Thyroid gland (tissue), 4 donors: ENCODE measurements at regions not wholly inside any gene's neighbourhood (a gene's known extent, or its start where the extent isn't known, plus 50 kb on each side); places are given as distances from the start of the nearest gene placed in this dataset.

Source experiments
- DNase-seq, 2 donors: peaks; one replicate each; pipeline ENCODE4 v3.0.0-alpha.2; 2019
- H3K27ac ChIP-seq, 3 donors: fragments of 200-600 bp; sonication (generic); 1 replicate in 2 of 3; 2 replicates in 1 of 3; pipeline ENCODE4 v1.5.1; 2016 to 2019; ENCODE audit warnings: mild to moderate bottlenecking in 1 of 3, moderate library complexity in 1 of 3
- H3K27me3 ChIP-seq: fragments of 200-600 bp; sonication (generic); one replicate; pipeline ENCODE4 v1.5.1; 2019
- H3K36me3 ChIP-seq, 2 donors: fragments of 200-600 bp; sonication (generic); one replicate each; pipeline ENCODE4 v1.5.1; 2016 to 2019
- H3K4me1 ChIP-seq, 2 donors: fragments of 200-600 bp; sonication (generic); one replicate each; pipeline ENCODE4 v1.5.1; 2017 to 2019
- H3K4me3 ChIP-seq, 3 donors: fragments of 200-600 bp; sonication (generic); replicated peaks in 1 of 3; 1 replicate in 2 of 3; 2 replicates in 1 of 3; pipeline ENCODE4 v1.5.1; 2016; ENCODE audit warnings: mild to moderate bottlenecking in 1 of 3
- H3K9me3 ChIP-seq: fragments of 200-600 bp; sonication (generic); one replicate; pipeline ENCODE4 v1.5.1; 2017
- CTCF ChIP-seq, 6 experiments: fragments of 200-600 bp in 3 of 6; fragments of 450-650 bp in 3 of 6; sonication (generic) in 3 of 6; IDR thresholded peaks; one replicate each; pipeline ENCODE4 v1.5.1; 2016 to 2019; ENCODE audit warnings: antibody characterized with exemption in 6 of 6, mild to moderate bottlenecking in 2 of 6, inconsistent platforms in 1 of 6, moderate library complexity in 1 of 6
- POLR2A ChIP-seq, 2 donors: fragments of 450-650 bp; IDR thresholded peaks; one replicate each; pipeline ENCODE4 v1.6.1; 2017; ENCODE audit warnings: antibody characterized with exemption in 2 of 2, mild to moderate bottlenecking in 2 of 2, moderate library complexity in 1 of 2
- WGBS, 2 donors: methylation state at CpG; one replicate each; pipeline ENCODE4 v1.1.5; 2017; 5-methylcytosine and 5-hydroxymethylcytosine counted together
- intact Hi-C: fragments of 100-400 bp; cut with DNase I; formaldehyde crosslinking; loops from one replicate; pipeline ENCODE4 v1.15.1; 2023

- Histone ChIP-seq H3K27me3 (no peaks in the 10 kb centered on the region), H3K27ac (no peak overlapping the region), H3K36me3 (no peaks in the 10 kb centered on the region), H3K9me3 (no peaks in the 10 kb centered on the region), H3K4me1 (no peaks in the 10 kb centered on the region), H3K4me3 (no peak overlapping the region)
- TF ChIP-seq POLR2A (IDR thresholded peaks at IDR 0.05) (no peak), CTCF (IDR thresholded peaks at IDR 0.05) (peak in 2 of 6 experiments; percentile 15 to 39)
- whole genome bisulfite sequencing, 2 donors = 4% methylated on average over 52 of the region's 70 CpGs; no CpG with 5 or more reads in 1 of the 2 donors
- intact Hi-C loops = no loop called here
- DNase-seq = peak; percentile 24 to 32
Observed at GRCh38 chr9:34809504-34810186, 99.7 kb upstream of the CCL21 start.

DNA sequence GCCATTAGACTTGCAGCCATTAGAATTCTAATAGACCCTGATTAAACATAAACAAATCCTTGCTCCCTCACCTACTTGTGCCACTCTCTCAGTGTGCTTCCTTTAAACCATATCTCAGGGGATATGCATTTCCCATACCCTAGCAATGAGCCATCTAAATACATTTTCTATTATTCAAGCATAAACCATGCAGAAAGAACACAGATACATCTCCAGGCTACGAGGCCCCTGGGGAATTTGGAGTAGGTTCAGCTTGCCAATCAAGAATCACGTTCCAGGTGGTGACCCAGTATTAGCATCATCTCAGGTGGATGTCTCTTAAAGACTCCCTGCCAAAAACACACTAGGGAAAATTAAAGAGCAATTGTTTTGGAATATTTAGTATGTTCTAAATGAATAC is 93.0 kb upstream of the CCL21 start:
- intact Hi-C loops = no loop called here
- TF ChIP-seq POLR2A (IDR thresholded peaks at IDR 0.05) (no peak), CTCF (IDR thresholded peaks at IDR 0.05) (no peak)
- H3K36me3 ChIP-seq = no peaks in the 10 kb centered on the region
- 54 to 56% methylated on average over 2 of the region's 2 CpGs for whole genome bisulfite sequencing, 2 donors
- H3K27me3 ChIP-seq = no peaks in the 10 kb centered on the region
- H3K4me1 ChIP-seq = no peaks in the 10 kb centered on the region
- H3K27ac ChIP-seq = no peak overlapping the region
- H3K4me3 ChIP-seq = no peak overlapping the region
- no peaks in the 10 kb centered on the region for H3K9me3 ChIP-seq
- DNase-seq = no peak

- WGBS, 2 donors = 78 to 79% methylated on average over 12 to 14 of the region's 14 CpGs
- H3K27ac ChIP-seq = no peak overlapping the region
- H3K9me3 ChIP-seq = no peaks in the 10 kb centered on the region
- DNase-seq = no peak
- TF ChIP-seq CTCF (IDR thresholded peaks at IDR 0.05) = no peak
- TF ChIP-seq POLR2A (IDR thresholded peaks at IDR 0.05) = no peak
- H3K36me3 ChIP-seq = no peaks in the 10 kb centered on the region
- intact Hi-C loops = no loop called here
- no peaks in the 10 kb centered on the region for H3K4me1 ChIP-seq
- no peaks in the 10 kb centered on the region for H3K27me3 ChIP-seq
- no peak overlapping the region for H3K4me3 ChIP-seq
Observed at GRCh38 chr9:34797367-34797766, 87.4 kb upstream of the CCL21 start.

- no peaks in the 10 kb centered on the region for H3K27me3 ChIP-seq
- H3K9me3 ChIP-seq = no peaks in the 10 kb centered on the region
- H3K4me1 ChIP-seq = no peaks in the 10 kb centered on the region
- intact Hi-C loops = no loop called here
- H3K27ac ChIP-seq = no peak overlapping the region
- no peak for DNase-seq
- TF ChIP-seq POLR2A (IDR thresholded peaks at IDR 0.05) = no peak
- no peak for TF ChIP-seq CTCF (IDR thresholded peaks at IDR 0.05)
- no peak overlapping the region for H3K4me3 ChIP-seq
- WGBS, 2 donors = 22 to 25% methylated on average over 7 of the region's 7 CpGs
- no peaks in the 10 kb centered on the region for H3K36me3 ChIP-seq
Observed at GRCh38 chr9:34796924-34797323, 87.0 kb upstream of the CCL21 start.

GRCh38 chr9:34793428-34793827 is 83.5 kb upstream of the CCL21 start:
- intact Hi-C loops = no loop called here
- no peak overlapping the region for H3K4me3 ChIP-seq
- no peaks in the 10 kb centered on the region for H3K27me3 ChIP-seq

More at GRCh38 chr9:34793428-34793827, 83.5 kb upstream of the CCL21 start:
- Histone ChIP-seq H3K9me3 (no peaks in the 10 kb centered on the region), H3K36me3 (no peaks in the 10 kb centered on the region), H3K27ac (no peak overlapping the region), H3K4me1 (no peaks in the 10 kb centered on the region)
- no peak for DNase-seq
- WGBS, 2 donors = 61 to 71% methylated on average over 2 of the region's 2 CpGs
- TF ChIP-seq POLR2A (IDR thresholded peaks at IDR 0.05) (no peak), CTCF (IDR thresholded peaks at IDR 0.05) (no peak)
